ENCODE measurements at regions not wholly inside any gene's neighbourhood (a gene's known extent, or its start where the extent isn't known, plus 50 kb on each side); places are given as distances from the start of the nearest gene placed in this dataset.

- Histone ChIP-seq H2BK120ac (replicated peaks; ENCODE audit: low read depth, low read length) (no peak overlapping the region), H3K79me2 (ENCODE audit: control insufficient read depth in 1 of 2, insufficient read depth in 2 of 2, low read length in 2 of 2) (no peaks in the 10 kb centered on the region), H4K5ac (ENCODE audit: insufficient read length, low read depth, low read length) (no peak overlapping the region), H3K27ac (ENCODE audit: low read depth, low read length) (no peak overlapping the region), H3K4me2 (ENCODE audit: insufficient read depth in 1 of 2, low read depth in 2 of 2, low read length in 2 of 2) (no peak overlapping the region), H3K23ac (ENCODE audit: insufficient read length) (no peak overlapping the region), H3K14ac (ENCODE audit: insufficient read length) (no peak overlapping the region), H3K9me3 (ENCODE audit: insufficient read depth in 2 of 2, low read depth in 1 of 2, low read length in 1 of 2) (no peaks in the 10 kb centered on the region), H3K4me1 (replicated peaks in 1 of 4; ENCODE audit: control insufficient read depth in 3 of 4, insufficient read depth in 4 of 4, low read length in 3 of 4) (peaks cover 0 to 7% (median 0%) of the 10 kb centered on the region in 4 experiments; a peak in 1 of 7 replicates), H4K20me1 (replicated peaks in 1 of 2; ENCODE audit: control insufficient read depth in 1 of 2, insufficient read depth in 2 of 2, low read length in 2 of 2) (no peaks in the 10 kb centered on the region), H3K9ac (replicated peaks in 1 of 4; ENCODE audit: extremely low read depth in 1 of 4, low read depth in 3 of 4, low read length in 3 of 4) (no peak overlapping the region), H3K23me2 (ENCODE audit: low read depth, low read length) (no peaks in the 10 kb centered on the region), H2BK15ac (ENCODE audit: low read length) (no peak overlapping the region), H3K79me1 (ENCODE audit: low read depth, low read length) (no peaks in the 10 kb centered on the region), H4K8ac (ENCODE audit: extremely low read depth, insufficient read depth, low read length) (no peak overlapping the region), H3K4ac (replicated peaks; ENCODE audit: insufficient read length, low read depth, low read length) (no peak overlapping the region), H2AK5ac (ENCODE audit: low read depth, low read length) (no peak overlapping the region), H3K4me3 (ENCODE audit: extremely low read depth in 1 of 4, insufficient read depth in 2 of 4, low read depth in 3 of 4, low read length in 4 of 4) (no peak overlapping the region), H2BK12ac (ENCODE audit: low read depth, low read length) (no peak overlapping the region), H2AFZ (ENCODE audit: low read length) (no peak overlapping the region), H4K91ac (replicated peaks; ENCODE audit: insufficient read length, low read length) (no peak overlapping the region), H3K36me3 (ENCODE audit: control insufficient read depth in 2 of 4, insufficient read depth in 4 of 4, low read length in 3 of 4) (no peaks in the 10 kb centered on the region), H3K27me3 (replicated peaks in 1 of 4; ENCODE audit: control insufficient read depth in 3 of 4, extremely low read depth in 1 of 4, insufficient read depth in 3 of 4, low read length in 3 of 4) (no peaks in the 10 kb centered on the region), H2BK5ac (ENCODE audit: low read depth, low read length) (no peak overlapping the region), H3K18ac (ENCODE audit: extremely low read depth, low read length) (no peak overlapping the region), H3K56ac (replicated peaks; ENCODE audit: insufficient read length, low read depth, low read length) (no peak overlapping the region), H2BK20ac (ENCODE audit: low read length) (no peak overlapping the region)
- no peak for DNase-seq (ENCODE audit: low read depth in 1 of 2, low spot score in 2 of 2)
- 8% methylated on average over 1 of the region's 1 CpG; no CpG with 5 or more reads in 1 of the 2 experiments for WGBS, 2 experiments (ENCODE audit: extremely low coverage in 1 of 2, insufficient coverage in 1 of 2, insufficient read length in 1 of 2, insufficient replicate concordance in 2 of 2, low coverage in 1 of 2, low lambda C conversion rate in 2 of 2, missing lambda C conversion rate in 1 of 2)
- FAIRE-seq: no peak
- POLR2A ChIA-PET (ENCODE audit: partially characterized antibody): no interaction called here
- CTCF ChIA-PET (ENCODE audit: partially characterized antibody): no interaction called here
- TF ChIP-seq CBX5 (IDR thresholded peaks at IDR 0.05; ENCODE audit: low read depth, low read length) (no peak), SIX5 (IDR thresholded peaks at IDR 0.05; ENCODE audit: low read depth, low read length) (no peak), FOSL1 (IDR thresholded peaks at IDR 0.05; ENCODE audit: insufficient read depth, low read depth, low read length) (no peak), EGR1 (IDR thresholded peaks at IDR 0.05; ENCODE audit: borderline replicate concordance, low read depth, low read length) (no peak), CTBP2 (IDR thresholded peaks at IDR 0.05; ENCODE audit: borderline replicate concordance, insufficient read depth, insufficient read length, low read length) (no peak), JUND (IDR thresholded peaks at IDR 0.05; ENCODE audit: low read length) (no peak), GTF2F1 (IDR thresholded peaks at IDR 0.05; ENCODE audit: borderline replicate concordance, low read depth, low read length) (no peak), ZNF274 (IDR thresholded peaks at IDR 0.05; ENCODE audit: borderline replicate concordance, extremely low read depth, low read length) (no peak), RBBP5 (IDR thresholded peaks at IDR 0.05; ENCODE audit: borderline replicate concordance, low read depth, low read length) (no peak), EP300 (IDR thresholded peaks at IDR 0.05; ENCODE audit: borderline replicate concordance in 1 of 2, low read depth in 2 of 2, low read length in 2 of 2) (no peak), SRF (IDR thresholded peaks at IDR 0.05; ENCODE audit: low read depth, low read length) (no peak), SAP30 (IDR thresholded peaks at IDR 0.05; ENCODE audit: insufficient read depth, insufficient replicate concordance, low read length) (no peak), BRCA1 (IDR thresholded peaks at IDR 0.05; ENCODE audit: low read depth, low read length) (no peak), ASH2L (IDR thresholded peaks at IDR 0.05; ENCODE audit: low read length) (no peak), SIRT6 (IDR thresholded peaks at IDR 0.05; ENCODE audit: low read length) (no peak)
These were observed 415.9 kb downstream of the GPAM start for GRCh38 chr10:111767661-111768060.

Data from H1 (cell line).